SW480 (cell line): ENCODE measurements at regions not wholly inside any gene's neighbourhood (a gene's known extent, or its start where the extent isn't known, plus 50 kb on each side); places are given as distances from the start of the nearest gene placed in this dataset.

Experiments used
- DNase-seq: peaks from one replicate; pipeline ENCODE4 v3.0.0-alpha.2; 2016; ENCODE audit warnings: low spot score

DNA sequence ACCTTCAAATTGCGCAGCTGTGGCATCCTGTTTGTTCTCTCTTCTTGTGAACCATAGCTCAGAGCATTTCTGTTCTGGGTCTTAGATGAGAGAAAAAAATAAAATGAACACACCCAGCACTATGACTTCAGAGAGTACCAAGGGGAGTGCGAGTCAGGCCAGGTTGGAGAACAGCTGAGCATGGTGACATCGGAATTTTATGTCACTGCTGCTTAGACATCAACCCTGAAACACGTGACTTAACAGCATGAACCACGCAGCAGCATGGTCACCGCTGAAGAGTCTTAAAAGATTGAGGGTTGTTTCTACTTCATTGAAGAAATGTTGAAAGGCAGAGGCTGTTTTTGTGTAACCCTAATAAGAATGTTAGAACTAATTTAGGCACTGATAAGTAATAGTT lies 288.8 kb upstream of the SOX11 start:
- DNase-seq, result no peak

DNA sequence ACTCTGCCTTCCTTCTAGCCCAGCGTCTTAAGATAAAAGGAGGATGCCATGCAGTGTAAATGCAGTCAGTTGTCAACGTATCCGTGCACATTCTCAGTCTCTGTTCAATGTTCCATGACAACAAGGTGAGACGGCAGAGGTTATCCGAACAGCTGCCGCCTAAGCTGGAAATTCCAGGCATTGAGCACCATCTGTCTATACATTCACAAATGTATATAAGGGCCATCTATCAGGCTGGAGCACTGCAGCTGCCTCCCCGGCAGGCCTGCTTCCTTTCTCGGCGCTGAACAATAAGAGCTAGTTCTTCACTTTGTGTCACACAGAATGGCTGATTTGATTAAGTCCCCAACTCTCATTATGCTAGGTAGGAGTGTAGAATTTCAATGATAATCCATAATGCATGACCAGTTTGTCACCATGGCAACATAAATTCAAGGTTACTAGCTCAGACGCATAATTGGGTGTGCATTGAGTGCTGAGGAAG lies 282.2 kb upstream of the SOX11 start:
- no peak for DNase-seq

DNA sequence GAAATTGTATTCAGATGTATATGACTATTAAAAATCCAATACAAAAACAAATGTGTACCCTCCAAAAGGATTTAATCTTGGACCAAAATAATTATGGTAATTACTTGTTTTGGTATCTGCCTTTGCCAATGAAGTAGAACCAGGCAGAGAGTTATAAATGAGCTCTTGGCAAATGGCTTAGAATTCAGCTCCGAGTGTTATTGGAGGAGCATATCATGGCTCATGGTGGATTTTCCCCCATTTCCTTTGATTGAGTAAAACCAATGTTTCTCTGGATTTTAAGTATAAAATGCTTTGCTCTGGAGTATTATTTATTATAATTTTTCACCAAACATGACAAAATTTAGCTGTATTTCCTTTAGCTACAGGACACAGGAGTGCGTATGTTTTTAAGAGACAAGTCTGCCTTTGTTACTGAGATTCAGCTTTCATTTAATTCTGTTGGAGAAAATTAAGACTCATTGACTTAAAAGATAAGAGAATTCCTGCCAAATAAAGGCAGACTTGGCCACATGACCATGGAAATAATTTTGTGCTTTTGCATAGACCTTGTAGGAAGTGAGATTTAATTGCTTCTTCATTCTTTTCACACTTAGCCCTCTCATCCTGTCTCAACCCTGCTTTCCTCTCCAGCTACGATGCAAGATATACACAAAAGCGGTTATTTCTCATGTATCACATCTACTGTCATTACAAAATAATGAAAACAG lies 281.0 kb upstream of the SOX11 start:
- no peak for DNase-seq

DNA sequence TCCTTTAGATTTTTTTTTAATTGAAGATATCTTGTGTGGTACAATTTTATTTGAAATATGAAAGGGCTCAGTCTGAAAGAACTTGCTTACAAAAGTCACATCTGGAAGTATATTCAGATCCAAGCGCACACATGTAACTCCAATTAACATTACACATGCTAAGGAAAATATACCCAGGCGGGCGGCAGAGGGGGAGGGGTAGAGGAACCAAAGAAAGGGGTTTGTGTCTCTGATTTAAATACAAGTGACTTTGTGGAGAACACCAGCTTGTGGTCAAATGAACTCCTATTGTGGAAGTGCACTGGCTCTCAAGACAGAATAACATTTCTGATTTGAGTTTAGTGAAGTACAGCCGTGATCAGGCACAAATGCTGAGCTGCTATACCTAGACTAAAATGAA lies 280.2 kb upstream of the SOX11 start:
- DNase-seq, result no peak

DNA sequence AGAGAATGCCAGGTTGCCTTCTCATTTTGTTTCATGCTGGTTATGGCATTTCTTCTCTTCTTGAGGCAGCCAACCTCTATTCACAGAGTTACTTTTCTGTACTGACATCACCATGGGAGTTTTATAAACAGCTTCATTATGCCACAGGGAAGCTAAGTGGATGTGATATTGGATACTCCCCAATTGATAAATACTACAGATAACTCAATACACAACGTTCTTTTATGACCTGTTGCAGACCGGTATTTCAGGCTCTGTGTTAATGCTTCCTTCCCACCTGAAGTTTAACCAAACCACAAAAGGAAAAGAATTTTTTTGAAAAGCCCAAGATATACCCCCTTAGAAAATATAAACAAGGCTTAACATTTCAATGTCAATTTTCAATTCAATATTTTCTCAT lies 258.3 kb upstream of the SOX11 start:
- DNase-seq, result no peak

DNA sequence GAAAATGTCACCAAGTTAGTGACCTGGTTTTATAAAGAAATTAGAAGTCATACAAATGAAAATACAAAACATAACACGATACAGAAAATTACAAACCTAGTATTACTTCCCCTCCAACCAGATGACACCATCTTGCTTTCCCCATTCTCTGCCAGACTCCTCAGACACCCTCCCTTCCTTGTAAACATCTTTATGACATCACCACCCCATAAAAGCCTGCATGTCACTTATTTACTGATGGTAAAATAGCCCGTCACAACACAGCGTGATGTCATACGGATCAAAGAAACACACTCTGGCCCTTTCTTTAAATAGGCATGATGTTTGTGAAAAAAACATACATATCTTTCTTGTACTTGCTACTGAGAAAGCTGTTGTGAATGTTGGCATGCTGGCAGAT lies 254.8 kb upstream of the SOX11 start:
- DNase-seq, result no peak

DNA sequence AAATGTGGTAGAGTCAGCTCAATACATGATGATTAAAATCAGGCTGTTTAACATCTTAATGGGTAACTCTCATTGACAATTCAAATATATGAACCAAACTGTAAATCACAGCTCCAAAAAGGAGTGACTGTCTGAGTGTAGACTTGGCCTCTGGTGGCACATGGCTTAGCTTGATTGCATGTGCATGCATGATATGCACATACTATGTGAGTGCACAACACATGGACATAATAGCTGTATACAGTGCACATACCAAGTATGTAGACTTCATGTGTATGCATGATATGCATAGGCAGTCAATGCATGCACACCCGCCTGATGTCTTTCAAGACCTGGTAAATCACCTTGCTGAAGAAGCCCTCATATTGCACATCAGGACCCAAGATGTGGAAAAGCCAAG lies 252.0 kb upstream of the SOX11 start:
- DNase-seq, result no peak

DNA sequence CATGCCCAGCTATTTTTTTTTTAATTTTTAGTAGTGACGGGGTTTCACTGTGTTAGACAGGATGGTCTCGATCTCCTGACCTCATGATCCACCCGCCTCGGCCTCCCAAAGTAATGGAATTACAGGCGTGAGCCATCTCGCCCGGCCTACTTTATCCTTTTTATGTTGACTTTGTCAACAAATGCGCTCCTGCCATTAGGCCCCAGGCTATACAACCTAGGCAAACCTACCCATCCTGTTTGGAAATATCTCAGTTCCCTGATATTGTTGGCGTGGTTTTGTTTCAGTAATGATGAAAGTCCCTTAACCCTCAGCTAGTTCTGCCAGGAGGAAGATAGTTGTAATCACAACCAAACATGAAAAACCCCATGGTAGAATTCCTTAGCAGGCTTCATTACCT lies 249.4 kb upstream of the SOX11 start:
- DNase-seq, result no peak

DNA sequence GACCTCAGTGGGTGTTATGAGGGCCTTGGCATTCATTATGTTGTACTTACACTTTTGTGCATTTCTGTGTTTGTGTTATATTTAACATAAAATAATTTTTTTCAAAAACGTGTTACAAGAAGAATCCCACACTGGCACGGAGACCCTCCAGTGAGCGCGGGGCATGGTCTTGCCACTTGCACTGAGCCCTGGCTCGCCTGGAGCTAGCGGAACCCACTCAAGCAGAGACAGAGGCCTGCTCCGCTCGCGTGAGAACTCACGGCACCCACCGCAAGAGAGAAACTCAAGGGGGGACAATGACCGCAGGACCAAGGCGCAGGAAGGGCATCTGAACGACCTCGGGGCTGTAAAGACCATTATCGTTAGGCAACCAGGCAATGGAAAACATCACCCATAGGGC lies 248.0 kb upstream of the SOX11 start:
- DNase-seq, result no peak

DNA sequence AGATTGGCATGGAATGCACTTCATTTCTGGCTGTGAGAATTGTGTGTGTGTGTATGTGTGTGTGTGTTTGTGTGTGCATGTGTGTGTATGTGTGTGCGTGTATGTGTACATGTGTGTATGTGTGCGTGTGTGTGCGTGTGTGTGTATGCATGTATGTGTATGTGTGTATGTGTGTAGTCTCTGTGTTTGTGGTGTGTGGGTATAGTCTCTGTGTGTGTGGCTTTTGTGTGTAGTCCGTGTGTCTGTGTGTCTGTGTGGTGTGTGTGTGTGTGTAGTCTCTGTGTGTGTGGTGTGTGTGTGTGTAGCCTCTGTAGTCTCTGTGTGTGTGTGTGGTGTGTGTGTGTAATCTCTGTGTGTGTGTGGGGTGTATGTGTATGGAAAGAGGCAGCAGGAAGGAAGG lies 247.3 kb upstream of the SOX11 start:
- no peak for DNase-seq

DNA sequence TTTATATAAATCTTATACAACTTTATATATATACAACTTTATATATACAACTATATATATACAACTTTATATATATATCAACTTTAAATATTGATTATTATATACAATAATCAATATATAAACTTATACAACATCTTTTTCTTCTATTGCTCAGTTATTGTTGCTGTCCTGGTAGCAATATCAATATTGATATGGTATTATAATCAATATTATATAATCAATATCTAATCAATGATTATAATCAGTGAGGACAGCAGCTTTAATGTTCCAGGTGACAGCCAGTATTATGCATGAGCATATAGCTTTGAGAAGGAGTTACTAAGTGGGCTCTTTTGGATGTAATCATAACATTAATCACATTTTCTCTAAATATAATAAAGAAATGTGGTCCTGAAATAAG lies 242.3 kb upstream of the SOX11 start:
- no peak for DNase-seq

DNA sequence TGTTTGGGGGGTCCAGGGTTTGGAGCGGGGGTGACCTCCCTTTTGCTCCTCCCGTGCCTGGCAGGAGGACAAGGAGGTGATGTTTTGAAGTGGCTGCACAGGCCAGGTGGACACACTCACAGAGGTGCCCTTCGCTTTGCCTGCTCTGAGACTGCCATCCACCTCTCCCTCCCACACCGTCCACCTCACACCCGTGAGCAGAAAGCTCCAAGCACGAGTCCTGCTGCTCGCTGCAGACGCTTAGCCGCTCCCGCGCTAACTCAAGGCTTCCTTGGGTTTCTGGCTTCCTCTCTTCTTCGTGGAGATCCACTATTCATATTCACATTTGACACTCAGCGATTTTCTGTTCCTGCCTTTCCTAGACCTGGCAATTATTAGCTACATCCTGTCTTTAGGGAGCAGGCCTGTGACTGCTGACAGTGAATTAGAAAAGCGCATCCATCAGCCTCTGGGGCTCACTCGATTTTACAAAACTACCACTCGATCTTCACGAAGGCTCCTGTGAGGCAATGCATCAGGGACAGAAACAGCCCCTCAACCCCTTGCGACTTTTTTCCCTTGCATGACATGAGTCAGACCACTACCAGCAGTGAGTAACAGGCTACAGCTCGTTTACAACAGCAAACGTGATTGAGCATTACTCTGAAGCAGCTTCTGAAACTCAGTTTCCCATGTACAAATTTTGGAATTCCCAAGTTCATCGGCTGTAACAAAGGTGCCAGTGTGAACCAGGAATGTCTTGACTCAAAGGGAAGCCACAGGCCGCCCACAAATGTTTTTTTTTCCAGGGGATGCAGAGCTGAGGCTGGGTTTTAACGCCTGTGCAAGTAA lies 238.7 kb upstream of the SOX11 start:
- peak; percentile 37 for DNase-seq

DNA sequence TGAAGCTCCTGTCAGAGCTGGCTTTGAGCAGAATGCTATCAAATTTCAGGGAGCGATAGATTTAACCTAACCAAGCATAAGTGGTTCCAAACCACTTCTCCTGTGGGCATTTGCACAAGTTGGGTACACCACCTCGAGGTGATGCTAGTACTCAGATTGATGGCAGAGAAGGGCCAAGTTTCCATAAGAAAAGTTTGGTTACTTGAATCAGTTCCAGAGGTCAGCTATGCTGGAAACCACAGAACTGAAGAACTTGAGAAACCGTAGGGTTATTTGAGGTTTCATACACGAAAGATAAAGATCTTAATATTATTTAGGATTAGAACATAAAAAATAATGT lies 238.2 kb upstream of the SOX11 start:
- DNase-seq, result no peak

DNA sequence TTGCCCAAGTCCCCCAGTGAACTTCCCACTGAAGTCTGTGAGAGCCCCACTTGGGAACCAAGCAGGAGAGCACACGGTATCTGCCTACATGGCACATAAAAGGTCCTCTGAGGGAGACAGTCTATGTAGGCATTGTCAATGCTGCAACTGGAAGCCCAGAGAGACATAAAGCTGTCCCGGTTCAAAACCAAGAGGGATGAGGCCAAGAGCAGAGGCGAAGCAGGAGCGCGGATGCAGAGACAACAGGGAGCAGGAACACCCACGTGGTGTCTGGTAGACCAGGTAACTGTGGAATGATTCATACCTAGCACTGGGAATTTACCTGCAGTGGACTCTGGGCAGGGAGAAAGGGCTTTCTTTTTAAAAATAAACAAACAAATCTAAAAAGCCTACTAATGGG lies 233.1 kb upstream of the SOX11 start:
- no peak for DNase-seq

DNA sequence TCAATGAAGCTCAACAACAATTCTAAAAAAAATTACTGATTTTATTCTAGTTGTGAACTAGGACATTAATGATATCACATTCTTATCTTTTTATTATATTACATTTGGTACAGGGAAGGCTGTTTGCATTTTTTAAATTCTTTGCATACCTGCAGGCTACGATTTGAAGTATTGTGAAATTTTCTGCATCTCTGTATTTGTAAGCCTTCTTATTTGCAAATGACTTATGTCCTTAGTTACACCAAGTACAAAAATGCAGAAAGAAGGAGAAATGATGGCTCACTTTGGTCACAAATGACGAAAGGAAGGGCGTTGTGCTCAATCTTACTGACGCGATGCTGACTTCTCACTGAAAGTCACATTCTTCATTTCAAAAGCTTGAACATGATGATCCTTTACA lies 227.5 kb upstream of the SOX11 start:
- DNase-seq, result no peak

DNA sequence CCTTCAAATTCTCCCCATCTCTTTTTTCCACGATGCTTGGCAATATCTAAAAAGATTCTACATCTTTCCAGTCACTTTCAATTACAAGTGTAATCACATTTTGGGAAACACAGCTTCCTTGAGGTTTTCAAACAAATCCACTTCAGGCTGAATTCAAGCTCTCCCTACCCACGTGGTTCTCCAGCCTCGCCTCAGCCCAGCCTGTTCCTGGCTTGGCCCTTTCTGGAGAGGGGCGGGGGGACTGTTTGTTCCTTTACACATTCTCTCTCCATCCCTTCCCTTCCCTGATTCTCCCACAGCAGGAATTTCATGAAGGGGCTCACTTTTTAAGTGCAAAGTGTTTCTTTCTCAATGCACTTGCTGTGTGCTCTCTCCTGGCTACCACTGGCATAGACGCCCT lies 226.3 kb upstream of the SOX11 start:
- DNase-seq, result no peak

DNA sequence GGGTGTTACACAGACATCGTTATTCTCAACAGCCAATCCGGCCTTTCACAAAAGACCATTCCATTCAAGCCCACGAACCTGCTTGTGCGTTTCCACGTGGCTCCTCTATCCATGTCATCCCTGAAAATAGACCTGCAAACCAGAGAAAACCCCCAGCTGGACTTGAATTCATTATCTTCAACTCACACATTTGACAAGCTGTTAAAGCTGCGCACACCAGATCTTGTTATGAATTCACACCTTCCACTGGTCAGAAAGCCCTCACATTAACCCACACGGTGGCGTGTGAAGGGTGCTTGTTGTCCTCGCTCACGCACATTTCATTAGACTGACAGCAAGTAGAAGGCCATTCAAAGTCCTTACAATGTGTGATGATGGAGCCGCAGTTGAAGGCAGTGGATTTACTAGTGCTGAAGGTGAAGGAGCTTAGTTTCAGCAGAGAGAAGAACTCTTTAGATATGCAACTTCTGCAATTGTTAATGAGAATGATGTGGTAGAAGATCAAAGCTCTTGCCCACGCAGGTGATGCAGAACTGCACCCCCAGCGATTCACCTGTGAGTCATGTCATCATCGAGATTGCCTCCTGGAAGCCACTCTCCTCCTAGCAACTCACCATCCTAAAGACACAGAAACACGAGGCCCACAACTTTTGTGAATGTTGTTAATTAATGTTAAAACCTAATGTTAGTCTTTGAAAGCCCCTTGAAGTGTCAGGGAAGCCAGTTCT lies 224.8 kb upstream of the SOX11 start:
- peak; percentile 75 for DNase-seq

DNA sequence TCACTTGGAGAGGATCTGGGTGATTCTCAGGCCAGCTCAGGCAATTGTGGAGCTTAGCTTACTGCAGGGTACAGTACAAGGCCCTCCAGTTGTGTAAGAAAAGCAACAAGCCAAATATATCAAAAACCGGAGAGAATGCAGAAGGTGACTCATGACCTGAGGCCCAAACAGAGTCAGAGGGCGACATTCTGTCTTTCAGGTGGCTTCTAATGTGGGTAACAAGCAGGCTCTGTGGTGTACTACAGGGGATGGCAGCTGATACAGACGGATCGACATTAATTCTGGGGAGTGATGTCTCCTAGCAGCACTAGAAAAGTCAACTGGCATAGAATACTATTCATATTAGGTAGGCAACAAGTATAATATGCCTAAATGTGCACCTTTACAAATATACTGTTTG lies 219.5 kb upstream of the SOX11 start:
- peak; percentile 87 for DNase-seq

DNA sequence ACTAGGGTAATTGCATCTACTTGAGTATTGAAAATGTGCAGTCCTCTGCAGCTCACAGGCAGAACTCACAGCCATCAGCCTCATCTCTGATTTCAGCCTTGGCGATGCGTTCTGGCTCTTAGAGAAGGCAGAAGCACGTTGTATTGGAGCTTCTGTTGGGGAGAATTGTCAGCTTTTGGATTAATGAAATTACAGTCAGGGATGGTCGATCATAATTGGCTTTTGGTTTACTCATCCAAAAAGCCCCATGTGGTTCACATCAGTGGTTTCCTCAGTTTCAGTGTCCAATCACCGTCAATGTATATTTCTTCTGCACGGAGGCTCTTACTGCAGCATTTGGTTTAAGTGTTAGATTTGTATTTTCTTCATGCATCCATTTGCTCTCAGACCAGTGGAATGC lies 218.5 kb upstream of the SOX11 start:
- no peak for DNase-seq

DNA sequence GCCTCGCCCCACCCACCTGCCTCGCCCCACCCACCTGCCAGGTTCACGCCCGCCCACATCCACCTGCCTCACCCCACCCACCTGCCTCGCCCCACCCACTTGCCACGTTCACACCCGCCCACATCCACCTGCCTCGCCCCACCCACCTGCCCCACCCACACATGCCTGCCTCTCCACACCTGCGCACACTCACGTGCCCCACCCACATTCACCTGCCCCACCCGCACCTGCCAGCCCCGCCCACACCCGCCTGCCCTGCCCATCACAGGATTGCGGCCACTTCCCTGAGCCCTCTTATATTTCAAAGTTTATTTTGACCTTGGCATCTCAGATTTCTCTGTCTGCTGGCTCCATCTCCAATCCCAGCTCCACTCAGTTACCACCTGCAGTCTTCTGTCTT lies 217.5 kb upstream of the SOX11 start:
- peak; percentile 91 for DNase-seq

DNA sequence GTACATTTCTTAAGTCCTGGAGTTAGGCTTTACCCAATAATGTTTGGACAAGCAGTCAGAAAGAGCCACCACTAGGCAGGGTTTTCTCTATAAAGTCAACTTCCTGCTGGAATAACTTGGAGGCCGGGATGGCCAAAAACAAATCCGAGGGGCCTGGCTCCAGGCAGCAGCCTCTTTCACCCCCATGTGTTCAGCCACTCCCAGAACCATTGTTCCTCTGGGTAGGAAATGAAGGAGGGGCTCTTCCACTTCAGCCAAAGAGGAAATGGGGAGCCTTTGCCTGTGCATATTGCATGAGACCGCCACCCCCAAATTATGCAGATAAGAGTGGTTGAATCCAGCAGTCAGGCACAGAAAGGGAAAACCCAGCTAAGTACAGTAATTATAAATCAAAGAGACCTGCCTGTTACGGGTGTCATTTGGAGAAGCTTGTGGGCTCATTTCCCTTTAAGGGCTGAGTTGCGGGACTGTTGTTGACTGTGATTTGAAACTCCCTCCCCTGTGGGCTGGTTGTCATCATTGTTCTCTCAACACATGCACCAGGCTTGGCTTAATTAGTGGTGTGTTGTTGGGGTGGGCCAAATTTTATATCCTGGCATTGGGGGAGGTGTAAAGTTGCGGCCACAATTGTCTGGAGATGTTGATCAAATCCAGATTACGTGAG lies 212.8 kb upstream of the SOX11 start:
- DNase-seq, result peak; percentile 60

DNA sequence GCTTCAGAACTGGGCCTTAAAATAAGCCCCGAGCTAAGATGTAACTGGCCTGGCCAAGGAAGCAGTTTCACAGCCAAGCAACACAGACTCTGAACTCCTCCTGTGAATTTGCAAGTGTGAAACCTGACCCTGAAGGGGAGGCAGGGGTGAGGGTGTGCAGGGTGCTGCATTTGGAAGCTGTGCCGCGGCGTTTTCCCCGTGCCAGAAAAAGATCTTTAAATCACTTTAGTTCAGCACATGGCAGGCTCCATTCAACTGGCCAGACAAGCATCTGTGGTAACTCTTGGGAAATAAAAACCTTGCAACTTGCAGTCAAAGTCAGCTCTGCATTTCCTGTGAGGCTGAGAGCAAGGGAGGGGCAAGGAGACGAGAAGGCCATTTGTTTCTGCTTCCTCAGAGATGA lies 209.3 kb upstream of the SOX11 start:
- DNase-seq, result no peak

DNA sequence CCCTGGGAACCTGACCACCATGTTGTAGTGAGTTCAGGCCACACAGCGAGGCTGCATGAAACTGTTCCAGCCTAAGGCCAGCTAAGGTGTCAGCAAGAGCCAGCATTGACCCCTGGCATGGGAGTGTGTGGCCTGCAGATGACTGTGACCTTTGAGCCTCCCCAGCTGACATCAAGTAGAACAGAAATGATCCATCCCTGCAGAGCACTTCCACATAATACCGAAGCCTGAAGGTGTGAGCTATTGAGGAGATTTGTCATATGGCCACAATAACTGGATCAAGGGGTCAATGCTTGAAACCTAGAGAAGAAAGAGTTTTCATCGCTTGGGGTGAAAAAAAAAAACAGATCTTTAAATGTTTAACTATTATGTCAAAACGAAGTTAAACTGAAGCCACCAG lies 207.3 kb upstream of the SOX11 start:
- DNase-seq, result no peak
